ENCODE measurements at regions not wholly inside any gene's neighbourhood (a gene's known extent, or its start where the extent isn't known, plus 50 kb on each side); places are given as distances from the start of the nearest gene placed in this dataset.

DNA sequence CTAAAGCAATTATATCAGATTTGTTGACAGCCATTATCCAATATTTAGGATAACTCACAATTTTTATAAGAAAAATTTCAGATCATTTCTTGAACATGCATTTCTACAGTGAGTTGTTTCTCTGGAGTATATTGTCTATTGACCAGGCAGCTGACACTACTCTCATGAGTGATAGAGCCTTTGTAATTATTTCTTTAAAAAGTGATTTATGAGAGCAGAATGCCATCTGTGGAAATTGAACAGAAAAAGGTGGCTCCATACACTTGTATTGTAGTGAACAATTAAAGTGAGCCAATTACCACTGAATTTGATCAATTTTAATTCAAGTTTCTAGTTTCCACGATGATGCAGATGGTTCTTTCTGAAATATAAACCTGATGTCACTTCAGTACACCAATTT is 855.4 kb downstream of the TAF11L14 start (continued):
- TF ChIP-seq ZNF121 (tag by site-specific recombination; IDR thresholded peaks at IDR 0.05) (no peak), ZNF549 (tag by site-specific recombination; IDR thresholded peaks at IDR 0.05) (no peak), ZNF138 (tag by site-specific recombination; IDR thresholded peaks at IDR 0.05; ENCODE audit: borderline replicate concordance) (no peak)
- TF ChIP-seq, protein P1, sequence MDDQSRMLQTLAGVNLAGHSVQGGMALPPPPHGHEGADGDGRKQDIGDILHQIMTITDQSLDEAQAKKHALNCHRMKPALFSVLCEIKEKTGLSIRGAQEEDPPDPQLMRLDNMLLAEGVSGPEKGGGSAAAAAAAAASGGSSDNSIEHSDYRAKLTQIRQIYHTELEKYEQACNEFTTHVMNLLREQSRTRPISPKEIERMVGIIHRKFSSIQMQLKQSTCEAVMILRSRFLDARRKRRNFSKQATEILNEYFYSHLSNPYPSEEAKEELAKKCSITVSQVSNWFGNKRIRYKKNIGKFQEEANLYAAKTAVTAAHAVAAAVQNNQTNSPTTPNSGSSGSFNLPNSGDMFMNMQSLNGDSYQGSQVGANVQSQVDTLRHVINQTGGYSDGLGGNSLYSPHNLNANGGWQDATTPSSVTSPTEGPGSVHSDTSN (CRISPR knock-in tag; IDR thresholded peaks at IDR 0.05) = no peak

DNA sequence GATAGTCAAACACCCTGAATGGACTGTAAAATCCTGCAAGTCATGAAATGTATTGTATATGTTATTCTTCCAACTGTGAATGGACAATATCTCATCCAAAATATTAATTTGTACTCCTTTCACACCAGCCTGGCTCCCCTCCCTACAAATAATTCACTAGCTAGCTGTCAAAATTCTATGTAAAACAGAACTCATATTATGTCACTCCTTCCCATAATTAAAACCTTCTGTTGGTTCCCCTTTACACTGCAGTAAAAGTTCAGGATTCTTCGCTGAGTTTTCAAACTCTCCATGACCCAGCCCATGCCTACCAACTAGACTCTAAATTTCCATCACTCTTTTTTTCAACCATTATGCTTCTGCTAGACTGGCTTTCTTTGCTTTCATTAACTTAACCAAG is 857.1 kb downstream of the TAF11L14 start:
- Histone ChIP-seq H3K4me1 (ENCODE audit: control insufficient read depth, insufficient read depth, low read length) (no peaks in the 10 kb centered on the region), H3K27ac (ENCODE audit: extremely low read depth, low read depth, low read length) (no peak overlapping the region), H3K36me3 (ENCODE audit: control insufficient read depth in 2 of 2, insufficient read depth in 1 of 2, low read length in 2 of 2) (no peaks in the 10 kb centered on the region), H3K4me3 (ENCODE audit: low read depth, low read length) (no peak overlapping the region), H3K9me3 (ENCODE audit: control insufficient read depth, insufficient read depth, low read depth, low read length) (no peaks in the 10 kb centered on the region)
- POLR2A ChIA-PET = no interaction called here
- CTCF ChIA-PET = no interaction called here
- no peak for TF ChIP-seq ZNF146 (tag by site-specific recombination; IDR thresholded peaks at IDR 0.05)
- TF ChIP-seq, protein P2, sequence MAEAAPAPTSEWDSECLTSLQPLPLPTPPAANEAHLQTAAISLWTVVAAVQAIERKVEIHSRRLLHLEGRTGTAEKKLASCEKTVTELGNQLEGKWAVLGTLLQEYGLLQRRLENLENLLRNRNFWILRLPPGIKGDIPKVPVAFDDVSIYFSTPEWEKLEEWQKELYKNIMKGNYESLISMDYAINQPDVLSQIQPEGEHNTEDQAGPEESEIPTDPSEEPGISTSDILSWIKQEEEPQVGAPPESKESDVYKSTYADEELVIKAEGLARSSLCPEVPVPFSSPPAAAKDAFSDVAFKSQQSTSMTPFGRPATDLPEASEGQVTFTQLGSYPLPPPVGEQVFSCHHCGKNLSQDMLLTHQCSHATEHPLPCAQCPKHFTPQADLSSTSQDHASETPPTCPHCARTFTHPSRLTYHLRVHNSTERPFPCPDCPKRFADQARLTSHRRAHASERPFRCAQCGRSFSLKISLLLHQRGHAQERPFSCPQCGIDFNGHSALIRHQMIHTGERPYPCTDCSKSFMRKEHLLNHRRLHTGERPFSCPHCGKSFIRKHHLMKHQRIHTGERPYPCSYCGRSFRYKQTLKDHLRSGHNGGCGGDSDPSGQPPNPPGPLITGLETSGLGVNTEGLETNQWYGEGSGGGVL (tag by site-specific recombination; IDR thresholded peaks at IDR 0.05) = no peak
- no peak for TF ChIP-seq ZNF621 (tag by site-specific recombination; IDR thresholded peaks at IDR 0.05)
- no peak for TF ChIP-seq ZNF350 (tag by site-specific recombination; IDR thresholded peaks at IDR 0.05)
- TF ChIP-seq GLIS2 (tag by site-specific recombination; IDR thresholded peaks at IDR 0.05) = no peak
- no peak for TF ChIP-seq ZNF670 (tag by site-specific recombination; IDR thresholded peaks at IDR 0.05; ENCODE audit: low read depth)
- no peak for TF ChIP-seq ZNF544 (tag by site-specific recombination; IDR thresholded peaks at IDR 0.05)
- TF ChIP-seq, protein P3, sequence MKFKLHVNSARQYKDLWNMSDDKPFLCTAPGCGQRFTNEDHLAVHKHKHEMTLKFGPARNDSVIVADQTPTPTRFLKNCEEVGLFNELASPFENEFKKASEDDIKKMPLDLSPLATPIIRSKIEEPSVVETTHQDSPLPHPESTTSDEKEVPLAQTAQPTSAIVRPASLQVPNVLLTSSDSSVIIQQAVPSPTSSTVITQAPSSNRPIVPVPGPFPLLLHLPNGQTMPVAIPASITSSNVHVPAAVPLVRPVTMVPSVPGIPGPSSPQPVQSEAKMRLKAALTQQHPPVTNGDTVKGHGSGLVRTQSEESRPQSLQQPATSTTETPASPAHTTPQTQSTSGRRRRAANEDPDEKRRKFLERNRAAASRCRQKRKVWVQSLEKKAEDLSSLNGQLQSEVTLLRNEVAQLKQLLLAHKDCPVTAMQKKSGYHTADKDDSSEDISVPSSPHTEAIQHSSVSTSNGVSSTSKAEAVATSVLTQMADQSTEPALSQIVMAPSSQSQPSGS (tag by site-specific recombination; IDR thresholded peaks at IDR 0.05; ENCODE audit: low read depth) = no peak
- no peak for TF ChIP-seq HOXA7 (CRISPR knock-in tag; IDR thresholded peaks at IDR 0.05; ENCODE audit: borderline replicate concordance)
- no peak for TF ChIP-seq REPIN1 (tag by site-specific recombination; IDR thresholded peaks at IDR 0.05; ENCODE audit: low read depth)
- no peak for TF ChIP-seq ZNF521 (tag by site-specific recombination; IDR thresholded peaks at IDR 0.05)
- TF ChIP-seq HOXD13 (CRISPR knock-in tag; IDR thresholded peaks at IDR 0.05; ENCODE audit: borderline replicate concordance) = no peak
- TF ChIP-seq, protein P4, sequence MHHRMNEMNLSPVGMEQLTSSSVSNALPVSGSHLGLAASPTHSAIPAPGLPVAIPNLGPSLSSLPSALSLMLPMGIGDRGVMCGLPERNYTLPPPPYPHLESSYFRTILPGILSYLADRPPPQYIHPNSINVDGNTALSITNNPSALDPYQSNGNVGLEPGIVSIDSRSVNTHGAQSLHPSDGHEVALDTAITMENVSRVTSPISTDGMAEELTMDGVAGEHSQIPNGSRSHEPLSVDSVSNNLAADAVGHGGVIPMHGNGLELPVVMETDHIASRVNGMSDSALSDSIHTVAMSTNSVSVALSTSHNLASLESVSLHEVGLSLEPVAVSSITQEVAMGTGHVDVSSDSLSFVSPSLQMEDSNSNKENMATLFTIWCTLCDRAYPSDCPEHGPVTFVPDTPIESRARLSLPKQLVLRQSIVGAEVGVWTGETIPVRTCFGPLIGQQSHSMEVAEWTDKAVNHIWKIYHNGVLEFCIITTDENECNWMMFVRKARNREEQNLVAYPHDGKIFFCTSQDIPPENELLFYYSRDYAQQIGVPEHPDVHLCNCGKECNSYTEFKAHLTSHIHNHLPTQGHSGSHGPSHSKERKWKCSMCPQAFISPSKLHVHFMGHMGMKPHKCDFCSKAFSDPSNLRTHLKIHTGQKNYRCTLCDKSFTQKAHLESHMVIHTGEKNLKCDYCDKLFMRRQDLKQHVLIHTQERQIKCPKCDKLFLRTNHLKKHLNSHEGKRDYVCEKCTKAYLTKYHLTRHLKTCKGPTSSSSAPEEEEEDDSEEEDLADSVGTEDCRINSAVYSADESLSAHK (tag by site-specific recombination; IDR thresholded peaks at IDR 0.05) = no peak
- TF ChIP-seq, protein P5, sequence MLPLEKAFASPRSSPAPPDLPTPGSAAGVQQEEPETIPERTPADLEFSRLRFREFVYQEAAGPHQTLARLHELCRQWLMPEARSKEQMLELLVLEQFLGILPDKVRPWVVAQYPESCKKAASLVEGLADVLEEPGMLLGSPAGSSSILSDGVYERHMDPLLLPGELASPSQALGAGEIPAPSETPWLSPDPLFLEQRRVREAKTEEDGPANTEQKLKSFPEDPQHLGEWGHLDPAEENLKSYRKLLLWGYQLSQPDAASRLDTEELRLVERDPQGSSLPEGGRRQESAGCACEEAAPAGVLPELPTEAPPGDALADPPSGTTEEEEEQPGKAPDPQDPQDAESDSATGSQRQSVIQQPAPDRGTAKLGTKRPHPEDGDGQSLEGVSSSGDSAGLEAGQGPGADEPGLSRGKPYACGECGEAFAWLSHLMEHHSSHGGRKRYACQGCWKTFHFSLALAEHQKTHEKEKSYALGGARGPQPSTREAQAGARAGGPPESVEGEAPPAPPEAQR (tag by site-specific recombination; IDR thresholded peaks at IDR 0.05) = no peak
- TF ChIP-seq ZNF112 (tag by site-specific recombination; IDR thresholded peaks at IDR 0.05) = no peak
- TF ChIP-seq ZNF843 (tag by site-specific recombination; IDR thresholded peaks at IDR 0.05) = no peak

Measured in HEK293 (cell line).